ENCODE measurements at regions not wholly inside any gene's neighbourhood (a gene's known extent, or its start where the extent isn't known, plus 50 kb on each side); places are given as distances from the start of the nearest gene placed in this dataset.
"Not testable (repeated sequence)": the region's sequence is repeated elsewhere in the genome, so short reads cannot be mapped to it uniquely, and the experiment has no call there.

GRCh38 chr3:145058483-145058882 is 1086.9 kb downstream of the DIPK2A start:
- no peaks in the 10 kb centered on the region for H3K27me3 ChIP-seq (ENCODE audit: insufficient read depth, low read length)
- H3K9me3 ChIP-seq (ENCODE audit: low read length) = peaks cover 10% of the 10 kb centered on the region
- no peak overlapping the region for H2AFZ ChIP-seq (ENCODE audit: low read depth, low read length)
- no peaks in the 10 kb centered on the region for H3K4me1 ChIP-seq (ENCODE audit: insufficient read depth, low read length)
- no peaks in the 10 kb centered on the region for H3K36me3 ChIP-seq (ENCODE audit: insufficient read depth, low read length)
- H3K4me3 ChIP-seq (ENCODE audit: low read length) = no peak overlapping the region

GRCh38 chr3:145063616-145064015 is 1092.0 kb downstream of the DIPK2A start:
- no peak overlapping the region for H2AFZ ChIP-seq (ENCODE audit: low read depth, low read length)
- no peak overlapping the region for H3K4me3 ChIP-seq (ENCODE audit: low read length)
- no peaks in the 10 kb centered on the region for H3K36me3 ChIP-seq (ENCODE audit: insufficient read depth, low read length)
- H3K4me1 ChIP-seq (ENCODE audit: insufficient read depth, low read length) = no peaks in the 10 kb centered on the region
- peaks cover 10% of the 10 kb centered on the region for H3K9me3 ChIP-seq (ENCODE audit: low read length)
- no peaks in the 10 kb centered on the region for H3K27me3 ChIP-seq (ENCODE audit: insufficient read depth, low read length)

GRCh38 chr3:145070795-145071194 is 1090.2 kb downstream of the PLOD2 start:
- Histone ChIP-seq H3K36me3 (ENCODE audit: insufficient read depth, low read length) (no peaks in the 10 kb centered on the region), H3K9me3 (ENCODE audit: low read length) (no peaks in the 10 kb centered on the region), H3K4me1 (ENCODE audit: insufficient read depth, low read length) (no peaks in the 10 kb centered on the region), H2AFZ (ENCODE audit: low read depth, low read length) (no peak overlapping the region), H3K4me3 (ENCODE audit: low read length) (no peak overlapping the region), H3K27me3 (ENCODE audit: insufficient read depth, low read length) (no peaks in the 10 kb centered on the region)

- no peaks in the 10 kb centered on the region for H3K4me1 ChIP-seq (ENCODE audit: insufficient read depth, low read length)
- H3K9me3 ChIP-seq (ENCODE audit: low read length) = no peaks in the 10 kb centered on the region
- no peaks in the 10 kb centered on the region for H3K27me3 ChIP-seq (ENCODE audit: insufficient read depth, low read length)
- no peak overlapping the region for H3K4me3 ChIP-seq (ENCODE audit: low read length)
- no peaks in the 10 kb centered on the region for H3K36me3 ChIP-seq (ENCODE audit: insufficient read depth, low read length)
- H2AFZ ChIP-seq (ENCODE audit: low read depth, low read length) = no peak overlapping the region
Measured at GRCh38 chr3:145079436-145079835, 1081.5 kb downstream of the PLOD2 start.

DNA sequence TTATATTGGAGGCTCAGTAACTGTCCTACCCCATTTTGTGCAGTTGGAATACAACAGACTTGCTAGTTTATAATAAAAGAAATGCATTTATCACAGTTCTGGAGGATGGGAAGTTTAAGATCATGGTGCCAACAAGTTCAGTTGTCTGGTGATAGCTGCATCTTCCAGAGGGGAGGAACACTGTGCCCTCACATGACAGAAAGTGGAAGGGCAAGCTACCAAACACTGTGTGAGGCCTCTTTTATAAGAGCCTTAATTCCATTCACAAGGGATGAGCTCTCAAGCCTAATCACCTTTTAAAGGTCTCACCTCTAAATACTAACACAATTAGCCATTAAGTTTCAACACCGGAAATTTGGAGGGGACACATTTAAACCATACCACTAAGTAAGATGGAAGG is 1073.9 kb downstream of the PLOD2 start:
- Histone ChIP-seq H3K4me1 (ENCODE audit: insufficient read depth, low read length) (no peaks in the 10 kb centered on the region), H3K36me3 (ENCODE audit: insufficient read depth, low read length) (no peaks in the 10 kb centered on the region), H2AFZ (ENCODE audit: low read depth, low read length) (no peak overlapping the region), H3K9me3 (ENCODE audit: low read length) (no peaks in the 10 kb centered on the region), H3K4me3 (ENCODE audit: low read length) (no peak overlapping the region), H3K27me3 (ENCODE audit: insufficient read depth, low read length) (no peaks in the 10 kb centered on the region)

DNA sequence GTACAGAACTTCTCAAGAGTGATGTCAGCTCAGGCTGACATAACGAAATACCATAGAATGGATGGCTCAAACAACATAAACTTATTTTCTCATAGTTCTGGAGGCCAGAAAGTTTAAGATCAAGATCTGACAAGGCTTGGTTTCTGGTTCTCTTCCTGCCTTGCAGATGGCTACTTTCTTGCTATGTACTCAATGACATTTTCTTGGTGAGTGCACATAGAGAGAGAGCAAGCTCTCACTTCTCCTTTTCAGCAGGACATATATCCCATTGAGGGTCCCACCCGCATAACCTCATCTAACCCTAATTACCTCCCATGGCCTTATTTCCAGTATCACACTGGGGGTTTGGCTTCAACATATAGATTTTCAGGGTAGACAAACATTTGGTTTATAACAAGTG is 1072.1 kb downstream of the PLOD2 start:
- Histone ChIP-seq H3K9me3 (ENCODE audit: low read length) (no peaks in the 10 kb centered on the region), H3K27me3 (ENCODE audit: insufficient read depth, low read length) (no peaks in the 10 kb centered on the region), H2AFZ (ENCODE audit: low read depth, low read length) (no peak overlapping the region), H3K36me3 (ENCODE audit: insufficient read depth, low read length) (no peaks in the 10 kb centered on the region), H3K4me1 (ENCODE audit: insufficient read depth, low read length) (no peaks in the 10 kb centered on the region), H3K4me3 (ENCODE audit: low read length) (no peak overlapping the region)

DNA sequence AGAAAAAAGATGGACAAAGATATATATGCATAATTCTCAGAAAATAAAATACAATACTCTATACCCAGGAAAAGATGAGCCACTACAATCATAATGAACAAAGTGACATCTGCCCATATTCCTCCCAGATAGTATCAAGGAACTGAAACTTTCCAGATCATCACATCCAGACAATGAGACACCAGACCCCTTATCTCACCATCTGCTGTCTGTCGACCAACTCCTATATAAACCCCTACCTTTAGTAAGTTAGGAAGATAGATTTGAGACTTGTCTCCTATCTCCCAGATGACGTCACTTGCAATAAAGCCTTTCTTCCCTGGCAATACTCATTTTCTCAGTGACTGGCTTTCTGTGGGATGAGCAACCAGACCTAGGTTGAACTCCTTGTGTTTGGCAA is 1071.6 kb downstream of the PLOD2 start:
- Histone ChIP-seq H3K4me1 (ENCODE audit: insufficient read depth, low read length) (no peaks in the 10 kb centered on the region), H3K4me3 (ENCODE audit: low read length) (no peak overlapping the region), H3K27me3 (ENCODE audit: insufficient read depth, low read length) (no peaks in the 10 kb centered on the region), H3K36me3 (ENCODE audit: insufficient read depth, low read length) (no peaks in the 10 kb centered on the region), H3K9me3 (ENCODE audit: low read length) (no peaks in the 10 kb centered on the region), H2AFZ (ENCODE audit: low read depth, low read length) (no peak overlapping the region)

DNA sequence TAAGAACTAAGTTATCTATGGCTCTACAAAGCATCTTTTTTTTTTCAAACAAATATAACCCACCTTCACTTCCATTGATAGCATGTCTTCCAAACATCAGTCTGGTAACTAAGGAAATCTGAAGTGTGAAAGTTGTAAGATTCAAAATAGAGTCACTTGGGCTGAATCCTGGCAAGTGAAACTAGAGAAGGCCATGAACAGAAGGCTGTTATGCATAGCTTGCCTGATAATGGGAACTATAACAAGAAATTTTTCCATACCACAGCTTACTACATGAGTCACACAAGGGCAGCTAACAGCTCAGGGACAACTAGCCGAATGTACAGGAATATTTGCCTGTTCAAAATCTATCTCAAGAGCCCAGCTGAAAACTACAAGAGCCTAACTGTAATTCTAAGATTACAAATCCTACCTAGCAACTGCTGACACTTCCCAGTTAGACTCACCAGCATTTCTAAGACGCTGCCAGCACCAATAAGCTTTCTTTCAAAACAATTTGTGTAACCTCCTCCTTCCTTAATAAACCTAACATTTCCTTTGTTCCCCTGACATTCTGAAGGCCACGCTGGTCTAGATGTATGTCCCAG is 1066.5 kb downstream of the PLOD2 start:
- H3K9me3 ChIP-seq (ENCODE audit: low read length) = no peaks in the 10 kb centered on the region
- H3K27me3 ChIP-seq (ENCODE audit: insufficient read depth, low read length) = no peaks in the 10 kb centered on the region
- no peaks in the 10 kb centered on the region for H3K4me1 ChIP-seq (ENCODE audit: insufficient read depth, low read length)
- H2AFZ ChIP-seq (ENCODE audit: low read depth, low read length) = no peak overlapping the region
- H3K36me3 ChIP-seq (ENCODE audit: insufficient read depth, low read length) = no peaks in the 10 kb centered on the region
- no peak overlapping the region for H3K4me3 ChIP-seq (ENCODE audit: low read length)

- H2AFZ ChIP-seq (ENCODE audit: low read depth, low read length); H3K27me3 ChIP-seq (ENCODE audit: insufficient read depth, low read length); H3K36me3 ChIP-seq (ENCODE audit: insufficient read depth, low read length); H3K9me3 ChIP-seq (ENCODE audit: low read length); H3K4me3 ChIP-seq (ENCODE audit: low read length); H3K4me1 ChIP-seq (ENCODE audit: insufficient read depth, low read length): not testable (repeated sequence)
Measured at GRCh38 chr3:145111141-145111540, 1049.8 kb downstream of the PLOD2 start.

DNA sequence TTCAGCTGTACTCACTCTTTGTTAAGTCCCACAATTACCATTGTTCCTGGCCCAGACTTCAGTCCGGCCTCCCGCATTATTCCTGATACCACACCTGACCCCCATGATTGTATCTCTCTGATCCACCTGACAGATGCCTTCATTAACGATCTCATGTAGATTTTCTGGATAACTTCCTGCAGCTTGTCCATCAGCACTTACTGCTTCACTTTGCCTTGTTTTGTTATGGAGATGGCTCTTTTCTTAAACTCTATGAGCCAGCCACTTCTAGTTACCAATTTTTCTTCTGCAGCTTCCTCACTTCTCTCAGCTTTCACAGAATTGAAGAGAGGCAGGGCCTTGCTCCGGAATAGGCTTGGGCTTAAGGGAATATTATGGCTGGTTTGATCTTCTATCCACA is 1044.2 kb downstream of the PLOD2 start:
- peaks cover 3% of the 10 kb centered on the region for H3K4me1 ChIP-seq (ENCODE audit: insufficient read depth, low read length)
- H3K27me3 ChIP-seq (ENCODE audit: insufficient read depth, low read length) = no peaks in the 10 kb centered on the region
- no peaks in the 10 kb centered on the region for H3K9me3 ChIP-seq (ENCODE audit: low read length)
- H3K36me3 ChIP-seq (ENCODE audit: insufficient read depth, low read length) = no peaks in the 10 kb centered on the region
- no peak overlapping the region for H2AFZ ChIP-seq (ENCODE audit: low read depth, low read length)
- H3K4me3 ChIP-seq (ENCODE audit: low read length) = no peak overlapping the region

DNA sequence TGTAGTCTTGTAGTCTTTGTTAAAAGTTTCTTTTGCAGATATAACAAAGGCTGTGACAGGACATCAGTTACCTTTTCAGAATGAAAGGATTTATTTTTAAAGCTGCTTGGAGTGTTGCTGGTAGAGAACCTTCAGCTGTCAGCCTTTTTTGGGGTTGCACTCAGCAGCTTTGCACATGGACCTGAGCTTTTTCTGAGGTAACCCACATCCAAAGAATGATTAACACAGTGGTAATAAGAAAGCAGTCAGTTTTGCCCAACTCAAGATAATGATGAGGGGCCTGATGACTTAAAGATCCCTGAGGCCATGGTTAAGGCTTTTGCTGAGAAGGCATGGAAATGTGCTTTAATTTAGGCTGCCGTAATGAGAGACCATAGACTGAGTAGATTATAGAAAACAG is 1042.7 kb downstream of the PLOD2 start:
- H2AFZ ChIP-seq (ENCODE audit: low read depth, low read length) = no peak overlapping the region
- H3K36me3 ChIP-seq (ENCODE audit: insufficient read depth, low read length) = no peaks in the 10 kb centered on the region
- H3K4me3 ChIP-seq (ENCODE audit: low read length) = no peak overlapping the region
- no peaks in the 10 kb centered on the region for H3K27me3 ChIP-seq (ENCODE audit: insufficient read depth, low read length)
- no peaks in the 10 kb centered on the region for H3K9me3 ChIP-seq (ENCODE audit: low read length)
- peaks cover 3% of the 10 kb centered on the region for H3K4me1 ChIP-seq (ENCODE audit: insufficient read depth, low read length)

- Histone ChIP-seq H3K27me3 (ENCODE audit: insufficient read depth, low read length) (no peaks in the 10 kb centered on the region), H3K36me3 (ENCODE audit: insufficient read depth, low read length) (no peaks in the 10 kb centered on the region), H3K9me3 (ENCODE audit: low read length) (no peaks in the 10 kb centered on the region), H3K4me1 (ENCODE audit: insufficient read depth, low read length) (no peaks in the 10 kb centered on the region), H2AFZ (ENCODE audit: low read depth, low read length) (no peak overlapping the region), H3K4me3 (ENCODE audit: low read length) (no peak overlapping the region)
Measured at GRCh38 chr3:145124900-145125678, 1035.9 kb downstream of the PLOD2 start.

- Histone ChIP-seq H3K4me3 (ENCODE audit: low read length) (no peak overlapping the region), H2AFZ (ENCODE audit: low read depth, low read length) (no peak overlapping the region), H3K4me1 (ENCODE audit: insufficient read depth, low read length) (no peaks in the 10 kb centered on the region), H3K27me3 (ENCODE audit: insufficient read depth, low read length) (no peaks in the 10 kb centered on the region), H3K36me3 (ENCODE audit: insufficient read depth, low read length) (no peaks in the 10 kb centered on the region), H3K9me3 (ENCODE audit: low read length) (no peaks in the 10 kb centered on the region)
Measured at GRCh38 chr3:145133281-145133680, 1027.7 kb downstream of the PLOD2 start.

GRCh38 chr3:145134738-145135137 is 1026.2 kb downstream of the PLOD2 start:
- H3K36me3 ChIP-seq (ENCODE audit: insufficient read depth, low read length) = no peaks in the 10 kb centered on the region

More at GRCh38 chr3:145134738-145135137, 1026.2 kb downstream of the PLOD2 start:
- Histone ChIP-seq H2AFZ (ENCODE audit: low read depth, low read length) (no peak overlapping the region), H3K9me3 (ENCODE audit: low read length) (no peaks in the 10 kb centered on the region), H3K27me3 (ENCODE audit: insufficient read depth, low read length) (no peaks in the 10 kb centered on the region), H3K4me1 (ENCODE audit: insufficient read depth, low read length) (no peaks in the 10 kb centered on the region), H3K4me3 (ENCODE audit: low read length) (no peak overlapping the region)
